CD4-positive, alpha-beta T cell (primary cell): ENCODE measurements at regions not wholly inside any gene's neighbourhood (a gene's known extent, or its start where the extent isn't known, plus 50 kb on each side); places are given as distances from the start of the nearest gene placed in this dataset.

ENCODE experiments used
- ATAC-seq: fragments of 200-7000 bp; cut with Tn5 transposase; one replicate; pipeline ENCODE4 v1.10.0; 2022; ENCODE audit warnings: mild to moderate bottlenecking; ENCODE audit not compliant: poor library complexity
- CTCF ChIA-PET: fragments of 350-600 bp; sonication (Branson Sonifier 250); formaldehyde crosslinking; loops from one replicate; lab custom pipeline; 2021; ENCODE audit warnings: antibody characterized with exemption, inconsistent platforms; lab: Charles Lee
- POLR2A ChIA-PET: fragments of 350-600 bp; sonication (Branson Sonifier 250); formaldehyde crosslinking; loops from one replicate; lab custom pipeline; 2021; ENCODE audit warnings: antibody characterized with exemption, inconsistent platforms; lab: Charles Lee
- DNase-seq, 14 experiments: peaks; one replicate each; pipeline ENCODE4 v3.0.0-alpha.2; 2013 to 2020; ENCODE audit warnings: mixed read lengths in 2 of 14
- H3K27ac ChIP-seq, 2 donors: one replicate each; pipeline versions ENCODE4 v1.5.1 to v1.7.0; 2013; ENCODE audit warnings: low read length in 2 of 2, low read depth in 1 of 2, mild to moderate bottlenecking in 1 of 2
- H3K27me3 ChIP-seq, 2 experiments: 1 replicate in 1 of 2; 2 replicates in 1 of 2; pipeline versions ENCODE4 v1.6.1 to v1.7.0; 2013; ENCODE audit warnings: low read length in 2 of 2, control low read depth in 1 of 2, mild to moderate bottlenecking in 1 of 2, moderate library complexity in 1 of 2; ENCODE audit not compliant: insufficient read depth in 2 of 2, control insufficient read depth in 1 of 2
- H3K36me3 ChIP-seq: one replicate; pipeline ENCODE4 v1.6.1; 2013; ENCODE audit warnings: low read length, control low read depth; ENCODE audit not compliant: insufficient read depth
- H3K4me1 ChIP-seq: one replicate; pipeline ENCODE4 v1.6.1; 2013; ENCODE audit warnings: low read length, control low read depth; ENCODE audit not compliant: insufficient read depth
- H3K4me3 ChIP-seq: one replicate; pipeline ENCODE4 v1.5.1; 2013; ENCODE audit warnings: mild to moderate bottlenecking, low read length, moderate library complexity
- H3K9me3 ChIP-seq, 2 experiments: 1 replicate in 1 of 2; 2 replicates in 1 of 2; pipeline versions ENCODE4 v1.6.1 to v1.7.0; 2013; ENCODE audit warnings: low read length in 2 of 2, mild to moderate bottlenecking in 2 of 2, control low read depth in 1 of 2, moderate library complexity in 1 of 2; ENCODE audit not compliant: control insufficient read depth in 1 of 2, insufficient read depth in 1 of 2
- H3K27ac Mint-ChIP-seq: one replicate; pipeline ENCODE4 v1.8.0; 2020; ENCODE audit warnings: mixed read lengths
- H3K27me3 Mint-ChIP-seq: one replicate; pipeline ENCODE4 v1.8.0; 2021; ENCODE audit warnings: mixed read lengths
- H3K36me3 Mint-ChIP-seq: one replicate; pipeline ENCODE4 v1.8.0; 2021; ENCODE audit warnings: low read depth, mixed read lengths
- H3K4me1 Mint-ChIP-seq: one replicate; pipeline ENCODE4 v1.8.0; 2021; ENCODE audit warnings: low read depth, mixed read lengths
- H3K4me3 Mint-ChIP-seq: one replicate; pipeline ENCODE4 v1.8.0; 2020; ENCODE audit warnings: mild to moderate bottlenecking, mixed read lengths
- H3K9me3 Mint-ChIP-seq: one replicate; pipeline ENCODE4 v1.8.0; 2020; ENCODE audit warnings: mixed read lengths
- CTCF ChIP-seq: fragments of 200-600 bp; IDR thresholded peaks from one replicate; pipeline ENCODE4 v1.8.0; 2022; ENCODE audit warnings: antibody characterized with exemption, mild to moderate bottlenecking
- intact Hi-C, 2 experiments: fragments of 100-400 bp; cut with DNase I in 1 of 2; cut with micrococcal nuclease in 1 of 2; formaldehyde crosslinking; loops; one replicate each; pipeline versions ENCODE4 v1.15.1 to v1.9.0; 2023 to 2025; cut with DNase I, micrococcal nuclease

- H3K4me3 ChIP-seq = no peak overlapping the region
- no peaks in the 10 kb centered on the region for H3K27me3 ChIP-seq
- CTCF ChIA-PET = no interaction called here
- no peaks in the 10 kb centered on the region for H3K9me3 ChIP-seq
- Mint-ChIP-seq H3K4me1 (no peaks in the 10 kb centered on the region), H3K4me3 (no peak overlapping the region), H3K9me3 (peaks cover 2% of the 10 kb centered on the region), H3K27me3 (no peaks in the 10 kb centered on the region), H3K36me3 (no peaks in the 10 kb centered on the region), H3K27ac (no peak overlapping the region)
- no peaks in the 10 kb centered on the region for H3K4me1 ChIP-seq
- no peak overlapping the region for H3K27ac ChIP-seq
- no peak for TF ChIP-seq CTCF
- ATAC-seq (no peak), DNase-seq (no peak)
- POLR2A ChIA-PET = no interaction called here
- intact Hi-C loops = no loop called here
- H3K36me3 ChIP-seq = no peaks in the 10 kb centered on the region
Measured at GRCh38 chr19:31952693-31953092, 392.7 kb upstream of the ZNF507 start.

GRCh38 chr19:31955061-31955460, 390.3 kb upstream of the ZNF507 start:
- Histone ChIP-seq H3K27me3 (no peaks in the 10 kb centered on the region), H3K27ac (no peak overlapping the region), H3K4me1 (no peaks in the 10 kb centered on the region), H3K36me3 (no peaks in the 10 kb centered on the region), H3K9me3 (peaks cover 0 to 3% of the 10 kb centered on the region in 2 experiments), H3K4me3 (no peak overlapping the region)
- intact Hi-C loops = no loop called here
- Mint-ChIP-seq H3K9me3 (peaks cover 2% of the 10 kb centered on the region), H3K27me3 (peaks cover 4% of the 10 kb centered on the region), H3K36me3 (no peaks in the 10 kb centered on the region), H3K4me3 (no peak overlapping the region), H3K4me1 (no peaks in the 10 kb centered on the region), H3K27ac (no peak overlapping the region)
- ATAC-seq (no peak), DNase-seq (no peak)
- POLR2A ChIA-PET = no interaction called here
- TF ChIP-seq CTCF = no peak
- CTCF ChIA-PET = no interaction called here

- TF ChIP-seq CTCF = no peak
- Mint-ChIP-seq H3K4me3 (no peak overlapping the region), H3K36me3 (no peaks in the 10 kb centered on the region), H3K27me3 (peaks cover 4% of the 10 kb centered on the region), H3K27ac (no peak overlapping the region), H3K4me1 (no peaks in the 10 kb centered on the region), H3K9me3 (no peaks in the 10 kb centered on the region)
- ChIA-PET CTCF (no interaction called here), POLR2A (no interaction called here)
- no peaks in the 10 kb centered on the region for H3K27me3 ChIP-seq
- no peaks in the 10 kb centered on the region for H3K36me3 ChIP-seq
- H3K9me3 ChIP-seq = peaks cover 0 to 3% of the 10 kb centered on the region in 2 experiments
- no peak overlapping the region for H3K27ac ChIP-seq
- no peaks in the 10 kb centered on the region for H3K4me1 ChIP-seq
- ATAC-seq = no peak
- H3K4me3 ChIP-seq = no peak overlapping the region
- no peak for DNase-seq
- intact Hi-C loops = no loop called here
Measured at GRCh38 chr19:31955884-31956283, 389.5 kb upstream of the ZNF507 start.
